ENCODE measurements at regions not wholly inside any gene's neighbourhood (a gene's known extent, or its start where the extent isn't known, plus 50 kb on each side); places are given as distances from the start of the nearest gene placed in this dataset.

DNA sequence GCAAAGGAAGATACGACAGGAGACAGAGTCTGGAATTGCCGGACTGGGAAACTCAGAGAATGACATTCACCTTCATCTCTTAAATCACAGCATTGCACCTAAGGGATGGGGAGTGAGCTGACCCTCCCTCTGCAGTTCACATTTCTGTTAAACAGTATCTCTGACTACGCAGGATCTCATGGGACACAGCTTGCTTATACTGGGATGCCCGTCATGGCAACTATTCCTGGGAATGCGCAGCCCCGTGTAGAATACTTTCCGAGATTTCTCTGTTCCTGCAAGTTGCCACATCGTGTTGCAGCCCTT lies 232.5 kb upstream of the HES1 start:
- 44% methylated on average over 6 of the region's 8 CpGs for WGBS (ENCODE audit: insufficient coverage)
- DNase-seq (ENCODE audit: low read depth in 4 of 6, low spot score in 6 of 6): no peak

DNA sequence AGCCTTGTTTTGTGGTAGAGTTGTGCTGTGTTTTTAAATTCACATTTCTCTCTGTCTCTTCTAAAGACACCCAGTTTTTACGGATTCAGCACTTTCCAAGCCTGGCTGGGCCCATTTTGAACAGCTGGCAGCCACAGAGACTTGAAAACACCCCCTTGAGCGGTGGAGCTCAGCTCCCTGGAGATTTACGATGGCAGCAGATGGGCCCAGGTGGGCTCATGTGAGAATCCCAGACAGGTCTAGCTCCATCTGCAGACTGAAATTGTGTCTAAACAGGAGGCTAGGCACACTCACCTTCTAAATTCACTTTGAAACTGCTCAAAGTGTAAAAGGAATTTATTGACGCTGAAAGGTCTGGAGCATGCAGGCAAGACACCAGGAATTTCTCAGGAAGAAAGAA lies 232.0 kb upstream of the HES1 start:
- H3K27me3 ChIP-seq (ENCODE audit: control insufficient read depth, insufficient read depth, low read length): peaks cover 25% of the 10 kb centered on the region
- H3K9me3 ChIP-seq (ENCODE audit: control insufficient read depth, insufficient read depth, low read length): peaks cover 3% of the 10 kb centered on the region
- H3K27ac ChIP-seq (ENCODE audit: low read depth, low read length): no peak overlapping the region
- peaks cover 18% of the 10 kb centered on the region for H3K4me1 ChIP-seq (ENCODE audit: control insufficient read depth, insufficient read depth, low read length)
- 67% methylated on average over 4 of the region's 4 CpGs for WGBS (ENCODE audit: insufficient coverage)
- peak in 2 of 6 donors; percentile 24 to 75 for DNase-seq (ENCODE audit: low read depth in 4 of 6, low spot score in 6 of 6)
- no peak overlapping the region for H3K4me3 ChIP-seq (ENCODE audit: low read depth, low read length)
- no peaks in the 10 kb centered on the region for H3K36me3 ChIP-seq (ENCODE audit: control insufficient read depth, insufficient read depth, low read length)

More for the DNA sequence above, 232.5 kb upstream of the HES1 start:
- peaks cover 18% of the 10 kb centered on the region for H3K4me1 ChIP-seq (ENCODE audit: control insufficient read depth, insufficient read depth, low read length)
- H3K4me3 ChIP-seq (ENCODE audit: low read depth, low read length): no peak overlapping the region
- H3K27ac ChIP-seq (ENCODE audit: low read depth, low read length): no peak overlapping the region
- H3K36me3 ChIP-seq (ENCODE audit: control insufficient read depth, insufficient read depth, low read length): no peaks in the 10 kb centered on the region
- H3K9me3 ChIP-seq (ENCODE audit: control insufficient read depth, insufficient read depth, low read length): peaks cover 3% of the 10 kb centered on the region
- H3K27me3 ChIP-seq (ENCODE audit: control insufficient read depth, insufficient read depth, low read length): peaks cover 28% of the 10 kb centered on the region

DNA sequence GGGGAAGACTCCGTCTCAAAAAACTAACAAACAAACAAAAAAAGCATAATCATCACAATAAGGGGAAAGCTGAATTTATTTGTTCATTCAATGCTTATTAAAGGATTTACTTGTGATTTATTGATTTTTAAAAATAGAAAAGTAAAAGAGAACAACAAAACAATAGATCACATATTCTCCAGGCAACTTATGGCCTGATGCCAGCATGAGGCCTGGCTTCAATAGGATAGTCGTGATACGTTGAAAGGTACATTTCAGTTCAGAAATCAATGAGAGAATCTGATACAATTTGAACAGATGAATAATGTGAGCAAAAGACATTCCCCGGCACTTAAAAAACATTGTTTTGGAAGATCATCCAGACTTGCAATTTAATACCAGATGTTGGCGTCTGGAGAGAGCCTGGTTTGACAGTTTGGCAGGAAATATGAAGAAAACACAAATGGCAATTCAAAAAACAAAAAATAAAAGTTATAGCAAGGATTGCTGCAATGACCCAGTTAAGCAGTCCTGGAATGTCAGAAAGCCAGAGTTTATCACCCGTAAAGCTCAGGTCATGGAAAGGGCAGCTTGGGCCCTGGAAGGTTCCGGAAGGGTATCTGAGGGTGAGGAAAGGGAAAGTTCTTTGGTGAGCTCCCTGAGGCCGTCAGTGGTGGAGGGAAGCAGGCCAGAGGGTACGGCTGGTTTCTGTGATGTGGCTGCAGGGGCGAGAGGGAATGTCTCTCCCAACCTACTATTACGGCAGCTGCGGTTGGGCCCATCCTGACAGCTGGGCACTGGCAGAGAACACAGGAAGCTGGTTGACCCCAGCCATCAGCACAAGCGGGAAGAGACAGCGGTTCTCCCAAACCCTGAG lies 230.2 kb upstream of the HES1 start:
- H3K27ac ChIP-seq (ENCODE audit: low read depth, low read length): no peak overlapping the region
- peaks cover 18% of the 10 kb centered on the region for H3K4me1 ChIP-seq (ENCODE audit: control insufficient read depth, insufficient read depth, low read length)
- DNase-seq (ENCODE audit: low read depth in 4 of 6, low spot score in 6 of 6): peak in 1 of 6 donors; percentile 32
- peaks cover 21% of the 10 kb centered on the region for H3K27me3 ChIP-seq (ENCODE audit: control insufficient read depth, insufficient read depth, low read length)
- H3K9me3 ChIP-seq (ENCODE audit: control insufficient read depth, insufficient read depth, low read length): peaks cover 3% of the 10 kb centered on the region
- no peaks in the 10 kb centered on the region for H3K36me3 ChIP-seq (ENCODE audit: control insufficient read depth, insufficient read depth, low read length)
- 88% methylated on average over 11 of the region's 14 CpGs for WGBS (ENCODE audit: insufficient coverage)
- H3K4me3 ChIP-seq (ENCODE audit: low read depth, low read length): no peak overlapping the region

DNA sequence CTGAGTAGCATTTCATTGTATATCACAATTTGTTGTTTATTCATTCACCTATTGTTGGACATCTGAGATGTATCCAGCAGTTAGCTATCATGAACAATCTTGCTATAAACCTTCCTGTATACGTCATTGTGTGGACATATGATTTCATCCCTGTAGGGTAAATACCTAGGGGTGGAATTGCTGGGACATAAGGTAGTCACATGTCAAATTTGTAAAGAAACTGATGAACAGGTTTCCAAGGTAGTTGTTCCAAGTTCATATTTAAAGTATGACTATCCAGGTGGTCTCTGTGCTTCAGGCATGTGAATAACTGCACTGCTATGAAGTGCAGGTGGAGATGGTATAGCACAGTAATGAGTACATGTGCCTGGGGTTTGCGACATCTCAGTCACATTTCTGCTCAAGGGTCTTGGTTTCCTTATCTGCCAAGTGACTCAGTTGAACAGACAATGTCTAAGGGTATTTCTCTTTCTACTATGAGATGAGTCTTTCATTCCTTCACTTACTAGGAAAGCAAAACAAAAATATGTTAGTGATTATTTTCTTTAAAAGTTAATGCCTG lies 229.0 kb upstream of the HES1 start:
- DNase-seq (ENCODE audit: low read depth in 4 of 6, low spot score in 6 of 6): no peak
- Histone ChIP-seq H3K36me3 (ENCODE audit: control insufficient read depth, insufficient read depth, low read length) (no peaks in the 10 kb centered on the region), H3K4me3 (ENCODE audit: low read depth, low read length) (no peak overlapping the region), H3K27me3 (ENCODE audit: control insufficient read depth, insufficient read depth, low read length) (peaks cover 16% of the 10 kb centered on the region), H3K27ac (ENCODE audit: low read depth, low read length) (no peak overlapping the region), H3K4me1 (ENCODE audit: control insufficient read depth, insufficient read depth, low read length) (peaks cover 18% of the 10 kb centered on the region), H3K9me3 (ENCODE audit: control insufficient read depth, insufficient read depth, low read length) (peaks cover 3% of the 10 kb centered on the region)
- no CpG with 5 or more reads among the region's 2 CpGs for WGBS (ENCODE audit: insufficient coverage)

DNA sequence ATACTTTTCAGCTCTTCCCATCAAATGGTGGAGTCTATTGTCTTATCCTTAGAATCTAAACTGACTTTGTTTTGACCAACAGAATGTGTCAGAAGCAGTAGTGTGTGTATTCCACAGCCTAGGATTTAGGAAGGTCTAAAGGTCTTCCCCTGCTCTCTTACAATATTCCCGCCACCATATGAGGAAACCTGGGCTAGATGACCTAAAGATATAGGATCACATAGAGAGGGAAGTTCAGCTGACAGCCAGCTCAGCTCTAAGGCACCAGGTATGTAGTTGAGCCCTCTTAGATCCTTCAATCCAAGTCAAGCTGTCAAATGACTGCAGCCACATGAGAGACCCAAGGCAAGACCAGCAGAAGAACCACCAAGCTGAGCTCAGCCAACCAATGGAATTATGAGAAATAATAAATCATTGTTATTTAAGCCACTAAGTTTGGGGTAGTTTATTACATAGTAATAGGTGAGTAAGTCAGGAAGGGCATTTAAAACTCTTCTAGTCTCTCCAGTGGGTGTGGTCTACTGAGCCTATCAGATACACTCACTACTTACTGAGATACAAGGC lies 227.7 kb upstream of the HES1 start:
- no peak for DNase-seq (ENCODE audit: low read depth in 4 of 6, low spot score in 6 of 6)
- no CpG with 5 or more reads among the region's 1 CpG for WGBS (ENCODE audit: insufficient coverage)
- H3K4me1 ChIP-seq (ENCODE audit: control insufficient read depth, insufficient read depth, low read length): peaks cover 6% of the 10 kb centered on the region
- peaks cover 3% of the 10 kb centered on the region for H3K9me3 ChIP-seq (ENCODE audit: control insufficient read depth, insufficient read depth, low read length)
- no peaks in the 10 kb centered on the region for H3K36me3 ChIP-seq (ENCODE audit: control insufficient read depth, insufficient read depth, low read length)
- no peak overlapping the region for H3K4me3 ChIP-seq (ENCODE audit: low read depth, low read length)
- no peak overlapping the region for H3K27ac ChIP-seq (ENCODE audit: low read depth, low read length)
- H3K27me3 ChIP-seq (ENCODE audit: control insufficient read depth, insufficient read depth, low read length): peaks cover 13% of the 10 kb centered on the region

DNA sequence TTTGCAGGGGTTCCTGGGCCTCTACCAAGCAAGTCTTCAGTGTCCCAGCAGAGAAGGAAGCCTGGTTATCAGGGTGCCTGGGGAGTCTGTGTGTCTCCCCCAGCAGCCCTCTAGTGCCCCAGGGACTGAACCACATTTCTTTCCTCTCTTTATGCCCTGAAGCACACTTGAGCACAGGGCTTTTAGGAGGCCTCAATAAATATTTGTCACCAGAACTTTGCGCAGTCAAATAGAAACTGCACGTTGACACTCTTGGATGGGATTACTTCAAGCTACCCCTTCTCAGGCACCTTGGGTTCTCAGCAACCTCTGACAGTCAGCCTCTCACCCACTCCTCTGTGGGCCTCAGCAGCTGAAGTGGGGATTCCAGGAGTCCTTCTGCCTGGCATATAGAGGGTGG lies 226.6 kb upstream of the HES1 start:
- Histone ChIP-seq H3K9me3 (ENCODE audit: control insufficient read depth, insufficient read depth, low read length) (peaks cover 3% of the 10 kb centered on the region), H3K27ac (ENCODE audit: low read depth, low read length) (no peak overlapping the region), H3K27me3 (ENCODE audit: control insufficient read depth, insufficient read depth, low read length) (peaks cover 9% of the 10 kb centered on the region), H3K4me1 (ENCODE audit: control insufficient read depth, insufficient read depth, low read length) (no peaks in the 10 kb centered on the region), H3K36me3 (ENCODE audit: control insufficient read depth, insufficient read depth, low read length) (no peaks in the 10 kb centered on the region), H3K4me3 (ENCODE audit: low read depth, low read length) (no peak overlapping the region)
- WGBS (ENCODE audit: insufficient coverage): 88% methylated on average over 2 of the region's 2 CpGs
- no peak for DNase-seq (ENCODE audit: low read depth in 4 of 6, low spot score in 6 of 6)

DNA sequence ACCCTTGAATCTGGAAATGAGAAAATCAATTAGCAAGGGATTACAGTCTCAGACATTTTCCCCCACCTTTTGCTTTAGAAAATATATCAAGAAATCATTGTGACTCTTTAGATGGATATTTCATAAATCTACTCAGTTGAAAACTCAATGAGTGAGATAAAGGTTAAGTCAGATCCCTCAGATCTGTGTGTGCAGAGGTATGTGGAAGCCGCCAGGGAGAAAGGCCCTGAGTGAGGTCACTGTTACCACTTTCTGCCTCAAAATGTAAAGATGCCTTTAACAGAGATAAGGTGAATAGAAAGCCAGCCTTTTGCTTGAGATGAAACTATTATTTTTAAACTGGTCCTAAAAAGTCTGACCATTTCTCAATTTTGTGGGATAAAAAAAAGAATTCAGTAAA lies 225.6 kb upstream of the HES1 start:
- no CpG with 5 or more reads among the region's 1 CpG for WGBS (ENCODE audit: insufficient coverage)
- Histone ChIP-seq H3K9me3 (ENCODE audit: control insufficient read depth, insufficient read depth, low read length) (peaks cover 3% of the 10 kb centered on the region), H3K36me3 (ENCODE audit: control insufficient read depth, insufficient read depth, low read length) (no peaks in the 10 kb centered on the region), H3K27me3 (ENCODE audit: control insufficient read depth, insufficient read depth, low read length) (peaks cover 4% of the 10 kb centered on the region), H3K4me3 (ENCODE audit: low read depth, low read length) (no peak overlapping the region), H3K27ac (ENCODE audit: low read depth, low read length) (no peak overlapping the region), H3K4me1 (ENCODE audit: control insufficient read depth, insufficient read depth, low read length) (no peaks in the 10 kb centered on the region)
- DNase-seq (ENCODE audit: low read depth in 4 of 6, low spot score in 6 of 6): no peak

DNA sequence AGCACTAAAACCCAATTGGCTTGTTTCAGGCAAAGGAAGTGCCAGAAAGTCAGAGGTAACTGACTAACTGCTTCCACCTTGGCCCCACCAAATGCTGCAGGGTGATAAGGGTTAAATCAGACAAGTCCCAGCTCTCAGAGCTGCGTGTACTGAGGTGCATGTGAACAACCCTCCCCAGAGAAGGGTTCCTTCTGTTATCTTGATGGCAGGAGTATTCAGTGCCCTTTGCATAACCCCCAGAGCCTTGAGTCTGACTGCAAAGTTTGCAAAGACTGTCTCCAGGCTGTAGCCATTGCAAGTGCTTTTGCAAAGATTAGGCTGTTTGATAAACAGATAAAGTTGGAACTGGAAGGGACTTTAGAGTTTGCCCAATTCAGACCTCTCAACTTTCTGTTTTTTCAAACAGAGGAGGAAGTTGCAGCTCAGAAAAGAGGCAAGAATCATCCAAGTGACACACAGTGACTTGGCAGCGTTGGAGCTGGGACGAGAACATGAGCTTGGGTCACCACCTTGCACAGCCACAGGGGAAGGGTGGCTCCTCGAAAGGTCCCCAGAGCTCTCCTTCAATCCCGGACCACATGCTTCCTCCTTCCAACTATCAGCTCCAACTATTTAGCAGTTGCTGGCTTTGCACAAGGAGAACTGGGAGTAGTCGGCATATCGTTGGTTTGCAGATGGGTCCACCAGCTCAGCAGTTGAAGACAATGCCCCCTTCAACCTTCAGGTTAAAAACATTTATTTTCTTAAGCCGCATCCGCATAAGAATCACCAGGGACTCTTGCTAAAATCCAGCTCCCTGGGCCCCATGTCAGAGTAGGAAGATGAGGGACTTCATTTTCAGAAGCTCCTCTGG lies 224.8 kb upstream of the HES1 start:
- H3K9me3 ChIP-seq (ENCODE audit: control insufficient read depth, insufficient read depth, low read length): peaks cover 3% of the 10 kb centered on the region
- no peak overlapping the region for H3K27ac ChIP-seq (ENCODE audit: low read depth, low read length)
- H3K4me3 ChIP-seq (ENCODE audit: low read depth, low read length): no peak overlapping the region
- H3K27me3 ChIP-seq (ENCODE audit: control insufficient read depth, insufficient read depth, low read length): peaks cover under 1% of the 10 kb centered on the region
- WGBS (ENCODE audit: insufficient coverage): 84% methylated on average over 7 of the region's 9 CpGs
- H3K4me1 ChIP-seq (ENCODE audit: control insufficient read depth, insufficient read depth, low read length): no peaks in the 10 kb centered on the region
- DNase-seq (ENCODE audit: low read depth in 4 of 6, low spot score in 6 of 6): no peak
- no peaks in the 10 kb centered on the region for H3K36me3 ChIP-seq (ENCODE audit: control insufficient read depth, insufficient read depth, low read length)

DNA sequence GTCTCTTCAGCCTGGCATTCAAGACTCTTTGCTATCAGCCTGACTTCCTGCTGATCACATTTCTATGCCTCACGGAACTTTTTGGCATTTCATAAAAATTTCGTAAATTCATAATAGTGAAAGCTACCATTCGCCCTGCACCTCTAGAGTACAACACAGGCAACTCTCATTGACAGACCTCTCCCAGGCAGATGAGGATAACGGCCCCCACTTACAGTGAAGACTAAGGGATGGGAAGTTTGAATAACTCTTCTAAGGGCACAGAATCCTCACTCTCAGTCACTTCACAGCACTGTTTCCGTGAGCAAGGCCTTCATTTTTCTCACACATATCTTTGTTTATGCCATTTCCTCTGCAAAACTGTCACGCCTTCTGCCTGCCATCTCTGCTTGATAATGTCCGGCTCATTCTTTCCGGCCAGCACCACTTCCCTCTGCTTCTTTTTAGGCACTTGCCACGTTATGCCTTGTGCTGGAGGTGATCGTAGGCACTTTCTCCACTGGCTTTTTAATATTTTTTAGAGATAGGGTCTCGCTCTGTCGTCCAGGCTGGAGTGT lies 224.1 kb upstream of the HES1 start:
- H3K27me3 ChIP-seq (ENCODE audit: control insufficient read depth, insufficient read depth, low read length): no peaks in the 10 kb centered on the region
- no peak overlapping the region for H3K4me3 ChIP-seq (ENCODE audit: low read depth, low read length)
- no peaks in the 10 kb centered on the region for H3K4me1 ChIP-seq (ENCODE audit: control insufficient read depth, insufficient read depth, low read length)
- H3K9me3 ChIP-seq (ENCODE audit: control insufficient read depth, insufficient read depth, low read length): peaks cover 3% of the 10 kb centered on the region
- DNase-seq (ENCODE audit: low read depth in 4 of 6, low spot score in 6 of 6): no peak
- no peak overlapping the region for H3K27ac ChIP-seq (ENCODE audit: low read depth, low read length)
- 89% methylated on average over 7 of the region's 12 CpGs for WGBS (ENCODE audit: insufficient coverage)
- no peaks in the 10 kb centered on the region for H3K36me3 ChIP-seq (ENCODE audit: control insufficient read depth, insufficient read depth, low read length)
